GM08714 (cell line): ENCODE measurements at regions not wholly inside any gene's neighbourhood (a gene's known extent, or its start where the extent isn't known, plus 50 kb on each side); places are given as distances from the start of the nearest gene placed in this dataset.

Experiments used
- H3K4me3 ChIP-seq: fragments of 200-500 bp; sonication (Bioruptor generic); 2 replicates; pipeline ENCODE4 v1.5.1; 2014; ENCODE audit warnings: mild to moderate bottlenecking, low read length, inconsistent platforms
- ZNF274 ChIP-seq: IDR thresholded peaks from 2 replicates; pipeline ENCODE4 v1.6.1; 2012; ENCODE audit warnings: mild to moderate bottlenecking, low read depth, low read length

GRCh38 chr16:80059836-80060235 lies 459.3 kb upstream of the MAF start:
- no peak for TF ChIP-seq ZNF274
- H3K4me3 ChIP-seq = no peak overlapping the region

GRCh38 chr16:80058214-80058613 lies 457.7 kb upstream of the MAF start:
- no peak overlapping the region for H3K4me3 ChIP-seq
- TF ChIP-seq ZNF274 = no peak

- no peak overlapping the region for H3K4me3 ChIP-seq
- no peak for TF ChIP-seq ZNF274
Observed at GRCh38 chr16:80056324-80056723, 455.8 kb upstream of the MAF start.

GRCh38 chr16:80055831-80056230 lies 455.3 kb upstream of the MAF start:
- no peak for TF ChIP-seq ZNF274
- no peak overlapping the region for H3K4me3 ChIP-seq

GRCh38 chr16:80054647-80055046 lies 454.1 kb upstream of the MAF start:
- no peak overlapping the region for H3K4me3 ChIP-seq
- TF ChIP-seq ZNF274 = no peak

GRCh38 chr16:80051040-80051439 lies 450.5 kb upstream of the MAF start:
- no peak overlapping the region for H3K4me3 ChIP-seq
- no peak for TF ChIP-seq ZNF274

GRCh38 chr16:80048250-80048649 lies 447.7 kb upstream of the MAF start:
- no peak for TF ChIP-seq ZNF274
- H3K4me3 ChIP-seq = no peak overlapping the region

GRCh38 chr16:80047842-80048241 lies 447.3 kb upstream of the MAF start:
- H3K4me3 ChIP-seq = no peak overlapping the region
- no peak for TF ChIP-seq ZNF274

- no peak overlapping the region for H3K4me3 ChIP-seq
- TF ChIP-seq ZNF274 = no peak
Observed at GRCh38 chr16:80046848-80047247, 446.3 kb upstream of the MAF start.

- no peak overlapping the region for H3K4me3 ChIP-seq
Observed at GRCh38 chr16:80046261-80046660, 445.7 kb upstream of the MAF start.

GRCh38 chr16:80045861-80046260 lies 445.3 kb upstream of the MAF start:
- no peak overlapping the region for H3K4me3 ChIP-seq
- no peak for TF ChIP-seq ZNF274

More at GRCh38 chr16:80046261-80046660, 445.7 kb upstream of the MAF start:
- TF ChIP-seq ZNF274 = no peak

GRCh38 chr16:80041410-80041809 lies 440.9 kb upstream of the MAF start:
- no peak for TF ChIP-seq ZNF274
- H3K4me3 ChIP-seq = no peak overlapping the region

- H3K4me3 ChIP-seq = no peak overlapping the region
- TF ChIP-seq ZNF274 = no peak
Observed at GRCh38 chr16:80040814-80041213, 440.3 kb upstream of the MAF start.

- no peak for TF ChIP-seq ZNF274
Observed at GRCh38 chr16:80040413-80040812, 439.9 kb upstream of the MAF start.

GRCh38 chr16:80039777-80040176 lies 439.2 kb upstream of the MAF start:
- H3K4me3 ChIP-seq = no peak overlapping the region
- no peak for TF ChIP-seq ZNF274

More at GRCh38 chr16:80040413-80040812, 439.9 kb upstream of the MAF start:
- no peak overlapping the region for H3K4me3 ChIP-seq

GRCh38 chr16:80038566-80038965 lies 438.0 kb upstream of the MAF start:
- no peak overlapping the region for H3K4me3 ChIP-seq
- no peak for TF ChIP-seq ZNF274
